ENCODE measurements at regions not wholly inside any gene's neighbourhood (a gene's known extent, or its start where the extent isn't known, plus 50 kb on each side); places are given as distances from the start of the nearest gene placed in this dataset.

DNA sequence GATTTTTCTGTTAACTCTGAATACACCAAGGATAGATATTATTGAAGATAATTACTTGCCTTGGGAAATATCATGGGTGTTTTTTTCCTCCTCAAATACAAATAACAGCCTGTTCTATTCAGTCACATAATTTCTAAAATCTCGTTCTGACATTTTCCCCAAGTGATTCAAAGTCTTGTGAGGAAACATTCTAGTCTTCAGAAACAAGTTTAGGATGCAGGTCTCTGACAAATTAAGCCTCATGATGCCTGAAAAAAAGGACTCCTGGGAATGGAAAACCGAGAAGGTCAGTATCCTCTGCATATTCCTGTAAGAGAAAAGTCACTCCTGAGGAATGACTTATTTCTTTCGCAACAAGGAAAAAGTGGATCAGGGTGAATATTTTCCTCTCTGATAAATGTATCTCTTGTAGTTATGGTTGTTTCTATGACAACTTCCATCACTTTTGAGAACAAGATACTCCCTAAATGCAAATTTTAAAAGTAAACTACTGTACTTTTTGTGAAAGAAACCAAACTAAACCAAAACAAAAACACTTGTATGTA, 384.6 kb downstream of the CNTNAP4 start:
- Histone ChIP-seq H3K27ac (ENCODE audit: low read depth in 2 of 2, low read length in 1 of 2) (no peak overlapping the region), H3K27me3 (ENCODE audit: control insufficient read depth in 1 of 2, insufficient read depth in 2 of 2, low read length in 2 of 2) (no peaks in the 10 kb centered on the region), H3K9me3 (ENCODE audit: control insufficient read depth in 2 of 2, insufficient read depth in 1 of 2, low read depth in 1 of 2, low read length in 1 of 2) (no peaks in the 10 kb centered on the region), H3K4me1 (ENCODE audit: control insufficient read depth in 2 of 2, insufficient read depth in 2 of 2, low read length in 1 of 2) (no peaks in the 10 kb centered on the region), H3K4me3 (ENCODE audit: low read depth in 1 of 2, low read length in 2 of 2) (no peak overlapping the region), H3K36me3 (ENCODE audit: control insufficient read depth in 2 of 2, insufficient read depth in 2 of 2, low read length in 1 of 2) (no peaks in the 10 kb centered on the region)
- WGBS, 2 donors: 63 to 66% methylated on average over 3 of the region's 3 CpGs

DNA sequence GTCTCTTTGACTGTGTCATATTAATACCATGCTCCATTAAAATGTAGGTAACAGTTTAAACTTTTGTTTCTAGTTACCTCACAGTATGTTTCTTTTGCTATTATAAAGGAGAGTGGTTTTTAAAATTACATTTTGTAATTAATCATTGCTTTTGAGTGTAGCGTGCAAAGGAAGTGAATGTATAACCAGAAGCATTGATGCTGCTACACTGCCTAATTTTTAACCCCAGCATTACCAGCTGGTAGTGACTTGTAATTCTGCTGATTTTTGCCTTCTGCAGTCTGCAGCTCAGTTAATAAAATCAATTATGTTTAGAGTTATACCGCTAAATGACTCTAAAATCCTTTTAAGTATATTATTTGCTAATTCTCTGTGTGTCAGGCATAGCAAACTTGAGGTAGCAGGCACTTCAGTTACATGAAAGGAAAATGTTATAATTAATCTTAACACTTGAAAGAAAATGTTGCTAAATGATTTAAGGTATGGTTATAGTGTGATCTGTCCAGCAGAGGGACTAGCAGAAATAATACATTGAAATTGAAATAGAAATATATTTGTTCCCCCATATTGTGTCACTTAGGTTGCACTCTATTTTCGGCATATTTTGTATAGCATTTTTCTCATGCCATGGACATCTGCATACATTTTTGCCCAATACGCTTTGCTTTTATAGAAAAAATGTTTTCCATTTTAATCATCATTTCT, 388.5 kb downstream of the CNTNAP4 start:
- Histone ChIP-seq H3K36me3 (ENCODE audit: control insufficient read depth in 2 of 2, insufficient read depth in 2 of 2, low read length in 1 of 2) (no peaks in the 10 kb centered on the region), H3K9me3 (ENCODE audit: control insufficient read depth in 2 of 2, insufficient read depth in 1 of 2, low read depth in 1 of 2, low read length in 1 of 2) (no peaks in the 10 kb centered on the region), H3K4me1 (ENCODE audit: control insufficient read depth in 2 of 2, insufficient read depth in 2 of 2, low read length in 1 of 2) (no peaks in the 10 kb centered on the region), H3K27me3 (ENCODE audit: control insufficient read depth in 1 of 2, insufficient read depth in 2 of 2, low read length in 2 of 2) (no peaks in the 10 kb centered on the region), H3K27ac (ENCODE audit: low read depth in 2 of 2, low read length in 1 of 2) (no peak overlapping the region), H3K4me3 (ENCODE audit: low read depth in 1 of 2, low read length in 2 of 2) (no peak overlapping the region)
- WGBS, 2 donors: 65% methylated on average over 4 of the region's 4 CpGs

DNA sequence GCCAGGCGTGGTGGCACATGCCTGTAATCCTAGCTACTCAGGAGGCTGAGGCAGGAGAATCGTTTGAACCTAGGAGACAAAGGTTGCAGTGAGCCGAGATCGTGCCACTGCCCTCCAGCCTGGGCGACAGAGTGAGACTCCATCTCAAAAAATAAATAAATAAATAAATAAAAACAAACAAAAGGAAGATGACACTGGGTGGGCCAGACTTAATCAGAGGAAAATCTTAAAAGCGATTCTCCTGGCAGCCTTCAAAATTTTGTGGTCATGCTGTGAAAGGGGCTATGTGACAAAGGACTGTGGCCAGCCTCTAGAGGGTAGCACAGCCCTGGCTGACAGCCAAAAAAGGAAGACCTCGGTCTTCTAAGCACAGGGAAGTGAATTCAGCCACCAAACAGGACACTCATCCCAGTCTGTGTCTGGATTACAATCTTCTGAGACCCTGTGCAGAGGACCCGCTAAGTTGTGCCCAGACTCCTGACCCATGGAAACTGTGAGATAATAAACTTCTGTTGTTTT, 391.1 kb downstream of the CNTNAP4 start:
- Histone ChIP-seq H3K4me3 (ENCODE audit: low read depth in 1 of 2, low read length in 2 of 2) (no peak overlapping the region), H3K27me3 (ENCODE audit: control insufficient read depth in 1 of 2, insufficient read depth in 2 of 2, low read length in 2 of 2) (no peaks in the 10 kb centered on the region), H3K9me3 (ENCODE audit: control insufficient read depth in 2 of 2, insufficient read depth in 1 of 2, low read depth in 1 of 2, low read length in 1 of 2) (peaks cover 0 to 4% of the 10 kb centered on the region in 2 donors), H3K36me3 (ENCODE audit: control insufficient read depth in 2 of 2, insufficient read depth in 2 of 2, low read length in 1 of 2) (no peaks in the 10 kb centered on the region), H3K27ac (ENCODE audit: low read depth in 2 of 2, low read length in 1 of 2) (no peak overlapping the region), H3K4me1 (ENCODE audit: control insufficient read depth in 2 of 2, insufficient read depth in 2 of 2, low read length in 1 of 2) (no peaks in the 10 kb centered on the region)
- 74 to 80% methylated on average over 8 of the region's 8 CpGs for WGBS, 2 donors

DNA sequence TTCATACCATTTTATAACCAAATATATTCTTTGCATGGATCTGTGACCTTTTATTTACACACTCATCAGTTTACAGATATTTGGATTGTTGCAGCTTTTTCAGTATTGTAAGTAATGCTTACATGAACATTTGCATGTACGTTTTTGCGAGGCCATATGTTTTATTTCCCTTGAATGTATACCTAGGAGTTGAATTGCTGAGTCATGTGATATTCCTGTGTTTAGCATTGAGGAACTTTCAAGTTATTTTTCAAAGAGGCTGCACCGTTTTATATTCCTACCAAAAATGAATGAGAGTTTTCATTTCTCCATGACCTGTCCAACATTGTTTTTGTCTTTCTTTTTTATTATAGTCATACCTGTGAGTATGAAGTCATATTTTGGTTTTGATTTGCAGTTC, 392.1 kb downstream of the CNTNAP4 start:
- no peak overlapping the region for H3K27ac ChIP-seq (ENCODE audit: low read depth in 2 of 2, low read length in 1 of 2)
- no peaks in the 10 kb centered on the region for H3K36me3 ChIP-seq (ENCODE audit: control insufficient read depth in 2 of 2, insufficient read depth in 2 of 2, low read length in 1 of 2)
- WGBS, 2 donors: 47 to 61% methylated on average over 3 of the region's 3 CpGs
- no peaks in the 10 kb centered on the region for H3K4me1 ChIP-seq (ENCODE audit: control insufficient read depth in 2 of 2, insufficient read depth in 2 of 2, low read length in 1 of 2)
- no peaks in the 10 kb centered on the region for H3K27me3 ChIP-seq (ENCODE audit: control insufficient read depth in 1 of 2, insufficient read depth in 2 of 2, low read length in 2 of 2)
- H3K4me3 ChIP-seq (ENCODE audit: low read depth in 1 of 2, low read length in 2 of 2): no peak overlapping the region
- peaks cover 0 to 4% of the 10 kb centered on the region in 2 donors for H3K9me3 ChIP-seq (ENCODE audit: control insufficient read depth in 2 of 2, insufficient read depth in 1 of 2, low read depth in 1 of 2, low read length in 1 of 2)

DNA sequence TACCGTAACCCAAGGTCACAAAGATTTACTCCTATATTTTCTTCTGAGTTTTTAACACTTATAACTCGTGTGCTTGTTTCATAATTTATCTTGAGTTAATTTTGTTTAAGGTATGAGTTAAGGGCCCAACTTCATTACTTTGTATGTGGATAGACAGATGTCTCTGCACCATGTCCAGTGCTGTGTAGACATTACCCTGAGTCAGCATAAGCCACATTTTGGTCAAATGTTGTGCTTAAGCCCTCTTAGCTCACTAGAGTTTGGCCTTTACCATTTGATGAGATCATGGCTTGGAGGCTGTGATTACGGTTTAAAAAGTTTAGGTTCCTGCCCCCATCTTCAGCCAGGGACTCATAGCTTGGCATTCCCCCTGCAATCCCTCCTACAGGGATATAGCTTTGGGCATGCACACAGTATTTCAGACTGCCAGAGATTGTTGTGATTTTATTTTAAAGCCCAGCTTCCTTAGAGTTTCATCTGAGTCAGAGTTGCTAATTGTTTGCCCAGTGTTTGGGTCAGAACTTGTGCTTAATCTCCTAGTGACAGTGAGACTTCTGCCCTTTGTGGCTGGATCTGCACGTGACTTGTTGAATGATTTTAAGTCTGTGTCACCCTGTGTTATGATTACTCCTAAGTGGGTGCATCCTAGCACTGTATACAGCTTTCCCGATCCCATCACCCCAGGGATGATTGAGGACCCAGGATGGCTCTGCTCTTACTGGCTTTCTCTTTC, 393.1 kb downstream of the CNTNAP4 start:
- 65 to 70% methylated on average over 5 of the region's 5 CpGs for WGBS, 2 donors
- no peak overlapping the region for H3K27ac ChIP-seq (ENCODE audit: low read depth in 2 of 2, low read length in 1 of 2)

DNA sequence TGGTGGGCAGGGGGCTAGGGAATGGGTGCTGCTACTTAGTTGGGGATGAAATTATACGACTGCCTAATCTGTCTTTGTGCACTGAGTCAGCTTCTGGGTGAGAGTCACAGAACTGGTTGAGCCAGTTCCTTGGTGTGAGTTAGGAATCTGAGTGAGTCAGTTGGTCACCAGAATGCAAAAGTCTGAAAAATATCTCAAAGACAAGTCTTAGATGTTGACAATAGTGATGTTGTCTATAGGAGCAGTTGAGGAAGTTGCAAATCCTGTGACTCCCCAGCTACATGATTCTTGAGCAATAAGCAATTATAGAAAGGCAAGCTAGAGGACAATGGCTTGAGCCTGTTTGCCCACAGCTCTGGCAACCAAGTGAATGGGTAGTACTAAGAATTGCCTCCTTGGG, 399.2 kb downstream of the CNTNAP4 start:
- no peaks in the 10 kb centered on the region for H3K9me3 ChIP-seq (ENCODE audit: control insufficient read depth in 2 of 2, insufficient read depth in 1 of 2, low read depth in 1 of 2, low read length in 1 of 2)
- H3K27ac ChIP-seq (ENCODE audit: low read depth in 2 of 2, low read length in 1 of 2): no peak overlapping the region
- no peak overlapping the region for H3K4me3 ChIP-seq (ENCODE audit: low read depth in 1 of 2, low read length in 2 of 2)
- H3K4me1 ChIP-seq (ENCODE audit: control insufficient read depth in 2 of 2, insufficient read depth in 2 of 2, low read length in 1 of 2): no peaks in the 10 kb centered on the region
- 31 to 54% methylated on average over 1 of the region's 1 CpG for WGBS, 2 donors
- no peaks in the 10 kb centered on the region for H3K27me3 ChIP-seq (ENCODE audit: control insufficient read depth in 1 of 2, insufficient read depth in 2 of 2, low read length in 2 of 2)
- H3K36me3 ChIP-seq (ENCODE audit: control insufficient read depth in 2 of 2, insufficient read depth in 2 of 2, low read length in 1 of 2): no peaks in the 10 kb centered on the region

More for the DNA sequence above, 393.1 kb downstream of the CNTNAP4 start:
- H3K4me1 ChIP-seq (ENCODE audit: control insufficient read depth in 2 of 2, insufficient read depth in 2 of 2, low read length in 1 of 2): no peaks in the 10 kb centered on the region
- peaks cover 0 to 4% of the 10 kb centered on the region in 2 donors for H3K9me3 ChIP-seq (ENCODE audit: control insufficient read depth in 2 of 2, insufficient read depth in 1 of 2, low read depth in 1 of 2, low read length in 1 of 2)
- no peaks in the 10 kb centered on the region for H3K36me3 ChIP-seq (ENCODE audit: control insufficient read depth in 2 of 2, insufficient read depth in 2 of 2, low read length in 1 of 2)
- no peaks in the 10 kb centered on the region for H3K27me3 ChIP-seq (ENCODE audit: control insufficient read depth in 1 of 2, insufficient read depth in 2 of 2, low read length in 2 of 2)
- H3K4me3 ChIP-seq (ENCODE audit: low read depth in 1 of 2, low read length in 2 of 2): no peak overlapping the region

DNA sequence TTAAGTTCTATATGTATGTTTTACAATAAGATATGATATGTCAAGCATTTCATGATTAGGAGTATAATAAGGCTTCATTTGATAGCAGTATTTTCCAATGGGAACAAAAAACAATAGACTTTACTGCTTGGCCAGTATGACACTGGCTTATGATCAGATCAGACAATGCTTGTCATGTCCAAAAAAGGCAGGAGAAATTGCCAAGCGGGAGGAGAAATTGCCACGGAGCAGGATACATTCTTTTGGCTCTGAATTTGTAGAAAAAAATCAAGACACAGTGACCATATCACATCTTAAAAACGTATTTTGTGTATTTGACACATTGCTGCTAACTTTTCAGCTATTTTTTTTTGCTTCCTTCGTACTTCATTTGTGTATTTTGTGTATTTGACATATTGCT, 404.1 kb downstream of the CNTNAP4 start:
- Histone ChIP-seq H3K36me3 (ENCODE audit: control insufficient read depth in 2 of 2, insufficient read depth in 2 of 2, low read length in 1 of 2) (no peaks in the 10 kb centered on the region), H3K4me1 (ENCODE audit: control insufficient read depth in 2 of 2, insufficient read depth in 2 of 2, low read length in 1 of 2) (no peaks in the 10 kb centered on the region), H3K9me3 (ENCODE audit: control insufficient read depth in 2 of 2, insufficient read depth in 1 of 2, low read depth in 1 of 2, low read length in 1 of 2) (no peaks in the 10 kb centered on the region), H3K27ac (ENCODE audit: low read depth in 2 of 2, low read length in 1 of 2) (no peak overlapping the region), H3K27me3 (ENCODE audit: control insufficient read depth in 1 of 2, insufficient read depth in 2 of 2, low read length in 2 of 2) (no peaks in the 10 kb centered on the region), H3K4me3 (ENCODE audit: low read depth in 1 of 2, low read length in 2 of 2) (no peak overlapping the region)
- WGBS, 2 donors: 60 to 62% methylated on average over 4 of the region's 4 CpGs

DNA sequence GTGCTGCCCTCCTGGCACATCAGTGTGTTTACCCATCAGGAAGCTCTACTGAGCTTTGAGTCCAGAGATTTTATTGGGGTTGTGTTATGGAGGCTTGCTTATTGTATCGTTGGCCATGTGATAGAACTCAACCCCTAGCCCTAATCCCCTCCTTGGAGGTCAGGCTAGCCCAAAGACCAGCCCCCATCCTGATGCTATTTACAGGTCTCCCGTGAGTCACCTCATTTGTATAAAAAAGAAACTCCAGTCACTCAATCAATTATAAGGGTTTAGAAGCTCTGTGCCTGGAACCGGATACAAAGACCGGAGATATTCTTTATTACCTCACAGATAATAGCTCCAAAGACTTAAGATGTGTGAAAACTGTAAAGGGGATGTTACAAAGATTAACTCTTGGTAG, 405.9 kb downstream of the CNTNAP4 start:
- H3K4me1 ChIP-seq (ENCODE audit: control insufficient read depth in 2 of 2, insufficient read depth in 2 of 2, low read length in 1 of 2): no peaks in the 10 kb centered on the region
- WGBS, 2 donors: 53 to 58% methylated on average over 4 of the region's 4 CpGs
- no peak overlapping the region for H3K4me3 ChIP-seq (ENCODE audit: low read depth in 1 of 2, low read length in 2 of 2)
- H3K36me3 ChIP-seq (ENCODE audit: control insufficient read depth in 2 of 2, insufficient read depth in 2 of 2, low read length in 1 of 2): no peaks in the 10 kb centered on the region
- no peaks in the 10 kb centered on the region for H3K9me3 ChIP-seq (ENCODE audit: control insufficient read depth in 2 of 2, insufficient read depth in 1 of 2, low read depth in 1 of 2, low read length in 1 of 2)
- no peak overlapping the region for H3K27ac ChIP-seq (ENCODE audit: low read depth in 2 of 2, low read length in 1 of 2)
- H3K27me3 ChIP-seq (ENCODE audit: control insufficient read depth in 1 of 2, insufficient read depth in 2 of 2, low read length in 2 of 2): no peaks in the 10 kb centered on the region

DNA sequence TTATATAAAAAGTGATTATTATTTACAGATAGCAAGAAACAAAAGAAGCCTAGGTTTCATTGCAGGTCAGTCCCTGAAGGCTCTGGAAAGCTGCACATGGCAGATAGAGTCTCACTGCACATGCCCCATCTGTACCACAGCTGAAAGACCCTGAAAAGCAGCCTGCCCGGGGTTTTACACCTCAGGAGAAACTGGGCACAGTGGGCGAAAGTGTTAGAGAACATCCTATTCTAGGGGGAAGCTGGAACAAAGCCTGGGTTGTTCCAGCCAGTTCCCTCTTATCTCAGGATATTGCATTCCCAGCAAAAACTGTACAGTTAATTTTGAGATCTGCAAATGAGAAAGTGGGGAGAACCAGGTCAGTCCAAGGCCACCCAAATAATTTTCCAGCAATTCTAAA, 419.7 kb downstream of the CNTNAP4 start:
- no peaks in the 10 kb centered on the region for H3K9me3 ChIP-seq (ENCODE audit: control insufficient read depth in 2 of 2, insufficient read depth in 1 of 2, low read depth in 1 of 2, low read length in 1 of 2)
- 53 to 64% methylated on average over 2 of the region's 2 CpGs for WGBS, 2 donors
- no peak overlapping the region for H3K4me3 ChIP-seq (ENCODE audit: low read depth in 1 of 2, low read length in 2 of 2)
- no peaks in the 10 kb centered on the region for H3K36me3 ChIP-seq (ENCODE audit: control insufficient read depth in 2 of 2, insufficient read depth in 2 of 2, low read length in 1 of 2)
- no peaks in the 10 kb centered on the region for H3K27me3 ChIP-seq (ENCODE audit: control insufficient read depth in 1 of 2, insufficient read depth in 2 of 2, low read length in 2 of 2)
- no peaks in the 10 kb centered on the region for H3K4me1 ChIP-seq (ENCODE audit: control insufficient read depth in 2 of 2, insufficient read depth in 2 of 2, low read length in 1 of 2)
- H3K27ac ChIP-seq (ENCODE audit: low read depth in 2 of 2, low read length in 1 of 2): no peak overlapping the region
